ENCODE measurements at regions not wholly inside any gene's neighbourhood (a gene's known extent, or its start where the extent isn't known, plus 50 kb on each side); places are given as distances from the start of the nearest gene placed in this dataset.
"Not testable (repeated sequence)": the region's sequence is repeated elsewhere in the genome, so short reads cannot be mapped to it uniquely, and the experiment has no call there.

DNA sequence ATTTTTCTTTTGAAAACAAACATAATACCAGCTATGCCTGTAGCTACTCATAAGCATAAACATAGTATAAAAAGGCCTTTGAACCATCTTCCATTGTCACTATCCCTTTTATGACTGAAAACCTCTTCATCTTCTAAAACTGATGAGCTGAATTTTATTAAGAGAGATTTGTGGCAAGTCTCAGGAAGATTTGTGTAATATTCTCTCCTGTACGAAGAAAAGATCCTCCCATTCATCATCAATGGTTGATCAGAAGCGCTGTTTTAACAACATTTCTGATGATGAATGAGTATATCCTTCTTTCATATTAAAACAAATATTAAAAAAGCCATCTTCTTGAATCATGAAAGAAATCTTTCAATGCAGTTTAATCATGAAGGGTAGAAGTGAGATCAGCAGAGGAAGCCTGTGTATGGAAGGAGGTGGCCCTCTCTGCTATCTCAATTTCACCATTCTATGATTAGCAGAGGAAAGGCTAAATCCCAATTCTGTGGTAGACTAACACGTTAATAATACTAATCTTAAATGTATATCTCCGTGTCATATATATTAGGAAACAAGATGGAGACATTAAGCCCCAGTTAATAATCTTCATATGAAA is 430.2 kb downstream of the FRK start:
- no peak for DNase-seq (ENCODE audit: low spot score)

DNA sequence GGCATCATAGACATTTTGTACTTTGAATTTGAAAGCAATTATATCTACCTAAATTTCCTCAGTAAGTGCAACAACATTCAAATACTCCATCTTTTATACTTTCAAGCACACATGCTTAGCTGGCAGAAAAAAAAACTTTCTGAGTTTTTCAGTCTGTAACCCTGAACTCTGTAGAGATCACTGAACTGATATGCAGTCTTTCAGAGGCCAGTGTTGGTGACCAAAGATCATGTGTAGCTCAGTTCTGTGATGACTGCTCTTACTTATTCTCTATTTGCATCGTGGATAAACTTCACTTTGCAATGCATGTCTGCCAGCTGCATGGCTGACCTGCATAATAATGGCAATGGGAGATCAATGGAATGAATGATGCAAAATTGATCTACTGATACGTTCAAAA is 431.3 kb downstream of the FRK start:
- DNase-seq (ENCODE audit: low spot score): no peak

DNA sequence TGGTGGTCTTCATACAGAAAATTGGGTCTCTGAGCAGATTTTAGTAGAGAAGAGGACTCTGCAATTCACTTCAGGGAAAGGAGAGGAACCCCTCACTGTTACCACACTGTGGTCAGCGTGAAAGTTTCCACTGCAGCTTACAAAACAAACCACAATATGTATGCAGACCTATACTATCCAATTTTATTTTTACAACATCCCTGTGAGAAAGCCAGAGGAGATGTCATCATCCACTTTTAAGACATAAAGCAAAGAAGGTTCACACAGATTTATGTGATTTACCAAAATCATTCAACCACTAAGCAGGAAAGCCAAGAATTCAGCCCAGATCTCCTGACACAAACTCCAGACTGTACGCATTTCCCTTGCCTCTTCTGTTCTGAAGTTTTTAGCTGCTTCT is 442.4 kb downstream of the FRK start:
- DNase-seq (ENCODE audit: low spot score): no peak

DNA sequence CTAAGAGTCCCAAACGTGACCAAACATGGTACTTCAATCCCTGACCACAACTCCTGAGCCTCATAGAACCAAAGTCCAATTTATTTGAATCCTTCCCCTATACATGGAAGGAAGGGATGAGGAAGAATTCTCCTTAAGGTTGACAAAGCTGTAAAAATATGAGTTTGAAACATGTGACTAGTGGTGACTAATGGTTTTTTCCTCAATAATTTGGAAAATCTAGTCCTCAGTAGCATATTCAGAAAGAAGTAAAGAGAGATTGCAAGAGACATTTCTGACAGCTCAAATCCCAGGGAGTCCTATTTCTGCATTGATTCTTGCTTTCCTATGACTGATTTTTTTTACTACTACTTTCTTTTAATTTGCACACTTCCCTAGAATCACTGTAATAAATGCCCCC is 443.7 kb downstream of the FRK start:
- DNase-seq (ENCODE audit: low spot score): no peak

DNA sequence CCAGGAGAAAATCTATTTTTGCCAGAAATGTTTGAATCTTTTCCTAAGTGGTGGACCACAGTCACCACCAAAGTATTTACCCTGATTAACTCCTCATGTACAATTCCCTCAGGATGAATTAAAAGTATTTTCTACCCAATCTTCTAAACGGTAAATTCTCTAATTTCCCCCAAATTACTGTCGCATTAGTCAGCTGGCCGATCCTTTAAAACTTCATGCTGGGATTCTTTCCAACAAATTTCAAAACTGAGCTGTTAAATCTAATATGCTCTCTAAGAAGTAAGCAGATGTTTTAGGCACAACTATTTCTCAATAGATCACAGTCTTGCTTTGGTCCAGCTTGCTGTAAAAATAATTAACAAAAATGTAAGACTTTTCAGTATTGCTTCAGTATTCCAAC is 447.2 kb downstream of the FRK start:
- DNase-seq (ENCODE audit: low spot score): no peak

DNA sequence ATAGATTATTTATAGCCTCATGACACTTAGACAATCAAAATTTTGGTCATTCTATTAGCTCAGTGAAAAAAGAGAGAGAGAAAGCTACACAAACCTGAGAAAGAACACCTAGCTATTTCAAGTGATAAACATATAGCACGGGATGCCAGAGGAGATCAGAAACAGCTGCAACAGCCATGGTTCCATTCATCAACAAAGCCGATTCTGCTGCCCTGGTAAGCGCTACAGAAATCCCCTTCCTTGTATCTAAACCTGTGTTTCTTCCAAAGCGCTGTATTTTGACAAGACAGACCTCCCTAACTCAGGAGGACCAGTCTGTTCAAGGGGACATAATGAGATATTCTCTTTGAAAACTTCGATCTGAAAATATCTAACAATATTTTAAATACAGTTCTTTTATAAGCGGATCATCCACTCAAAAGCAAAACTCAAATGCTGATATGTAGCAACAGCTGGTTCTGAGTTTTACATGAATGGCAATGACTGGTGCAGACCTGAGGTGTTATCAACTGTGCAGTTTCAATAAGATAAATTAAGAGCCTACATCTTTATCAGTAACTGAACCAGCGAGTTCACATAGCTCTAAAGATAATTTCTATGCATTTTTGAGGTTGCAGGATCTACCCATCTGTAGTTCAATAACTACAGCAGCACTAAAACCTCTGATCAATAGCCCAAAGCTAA is 447.8 kb downstream of the FRK start:
- no peak for DNase-seq (ENCODE audit: low spot score)

DNA sequence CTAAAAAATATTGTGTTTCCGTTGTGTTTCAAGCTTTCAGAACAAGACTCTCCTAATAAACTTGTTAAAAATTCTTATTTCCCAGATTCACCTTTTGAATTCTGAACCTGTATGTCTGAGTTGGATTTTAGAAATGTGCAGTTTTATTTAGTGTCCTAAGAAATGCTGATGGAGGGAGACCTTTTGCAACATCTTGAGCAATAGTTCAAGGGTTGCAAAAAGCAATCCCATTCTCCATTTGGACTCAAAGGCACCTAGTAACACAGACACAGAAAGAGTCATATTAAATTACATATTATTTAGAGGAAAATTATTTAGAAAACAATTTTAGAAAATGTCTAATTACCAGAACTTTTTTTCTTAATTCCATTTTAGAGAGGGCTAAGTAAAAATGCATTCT is 448.5 kb downstream of the FRK start:
- DNase-seq (ENCODE audit: low spot score): no peak

DNA sequence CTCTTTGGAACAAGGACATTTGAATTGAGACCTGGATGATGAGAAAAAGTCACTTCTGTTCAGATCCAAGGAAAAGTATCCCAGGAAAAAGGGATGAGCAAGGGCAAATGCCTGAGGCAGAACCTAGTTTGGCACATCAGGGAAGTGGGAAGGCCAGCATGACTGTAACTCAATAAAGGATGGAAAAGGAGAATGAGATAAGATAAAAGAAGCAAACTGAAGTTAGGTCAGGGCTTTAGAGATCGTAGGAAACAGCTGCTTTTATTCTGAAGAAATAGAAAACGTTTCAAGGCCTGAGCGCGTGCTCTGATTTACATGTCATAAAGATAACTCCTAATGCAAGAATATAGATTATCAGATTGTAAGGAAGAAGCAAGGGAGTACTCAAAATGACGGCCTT is 450.0 kb downstream of the FRK start:
- DNase-seq (ENCODE audit: low spot score): no peak

DNA sequence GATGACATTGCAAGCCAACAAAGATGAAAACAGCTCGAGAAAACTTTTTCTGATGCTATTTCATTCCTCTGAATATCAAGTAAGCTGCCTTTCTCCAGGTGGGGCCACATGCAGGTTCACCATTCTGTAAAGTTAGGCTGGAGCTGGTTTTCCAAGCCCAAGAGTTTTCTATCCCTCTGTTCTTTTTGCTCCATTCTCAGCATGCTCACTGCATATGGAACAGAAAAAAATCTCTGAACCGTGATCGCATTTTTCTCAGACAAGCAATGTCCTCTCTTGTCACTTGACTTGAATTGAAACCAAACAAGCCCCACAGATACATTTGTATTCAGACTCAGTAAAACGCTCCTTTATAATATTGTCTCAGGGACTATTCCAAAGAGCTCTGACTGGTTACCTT is 451.6 kb downstream of the FRK start:
- DNase-seq (ENCODE audit: low spot score): no peak

DNA sequence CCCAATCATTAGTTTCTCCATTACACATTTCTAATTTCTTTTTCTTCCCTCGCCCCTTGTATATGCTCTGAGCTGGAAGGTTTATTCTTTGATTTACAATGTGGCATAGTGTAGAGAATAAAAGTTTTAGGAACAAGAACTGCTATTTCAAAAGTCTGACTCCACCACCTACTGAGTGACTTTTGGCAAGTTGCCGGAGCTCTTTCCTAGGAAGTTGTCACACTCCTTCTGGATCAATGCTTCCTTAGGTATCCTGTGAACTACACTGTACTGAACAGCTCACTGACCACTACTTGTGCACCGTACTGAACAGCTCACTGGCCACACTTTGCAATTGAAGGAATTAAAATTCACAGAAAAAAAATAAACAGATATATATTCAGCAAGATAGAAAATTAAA is 458.2 kb downstream of the FRK start:
- DNase-seq (ENCODE audit: low spot score): no peak

DNA sequence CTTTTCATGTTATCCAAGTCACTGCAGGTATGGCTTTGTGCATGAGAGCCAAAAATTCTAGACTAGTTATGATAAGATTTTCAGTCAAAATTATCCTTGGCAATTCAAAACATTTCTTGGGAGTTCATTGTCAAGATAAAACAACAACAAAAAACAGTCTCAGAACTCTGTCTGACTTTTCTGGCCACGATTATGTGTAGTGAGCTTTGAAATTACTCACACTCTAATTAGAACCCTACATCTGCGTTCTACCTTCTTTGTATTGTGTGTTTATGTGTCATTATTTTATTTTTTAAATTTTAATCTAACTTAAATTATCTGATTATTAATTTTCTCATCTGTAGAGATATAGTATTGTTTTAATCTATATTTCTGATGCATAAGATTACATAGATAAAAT is 459.2 kb downstream of the FRK start:
- DNase-seq (ENCODE audit: low spot score): no peak

DNA sequence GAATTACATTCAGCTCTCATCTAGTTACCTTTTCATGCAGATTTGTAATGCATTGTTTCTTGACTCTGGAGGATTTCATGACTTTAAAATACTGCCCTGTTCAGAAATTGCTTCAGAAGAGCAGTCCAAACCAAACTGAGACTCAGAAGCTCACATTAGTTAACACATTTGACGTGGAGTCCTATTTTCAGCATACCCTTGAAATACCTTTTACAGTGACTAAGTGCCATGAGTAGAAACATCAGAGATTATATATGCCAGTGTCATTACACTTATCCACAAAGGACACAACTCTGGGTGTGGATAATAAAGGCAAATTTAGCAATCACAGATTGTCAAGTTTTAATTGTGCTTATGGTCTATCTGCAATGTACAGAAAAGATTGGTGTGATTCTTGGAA is 459.6 kb downstream of the FRK start:
- DNase-seq (ENCODE audit: low spot score): no peak

DNA sequence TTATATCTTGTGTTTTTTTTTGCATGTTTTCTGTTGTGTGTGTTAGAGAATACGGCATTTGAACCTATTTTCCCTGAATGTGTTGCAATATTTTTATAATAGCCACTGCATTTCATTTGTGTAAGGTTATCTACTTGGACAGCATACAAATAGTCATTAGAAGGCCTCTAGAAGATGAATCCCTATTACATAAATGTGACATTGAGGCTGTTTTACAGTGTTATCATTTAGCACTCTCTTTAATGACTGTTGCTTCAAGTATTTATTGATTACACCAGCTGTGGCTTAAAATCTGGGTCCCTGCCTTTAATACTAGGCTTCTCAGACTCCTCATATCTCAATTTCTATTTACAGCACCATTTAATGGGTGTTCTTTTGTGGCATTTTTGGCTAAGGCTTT is 465.8 kb downstream of the FRK start:
- DNase-seq (ENCODE audit: low spot score): no peak

DNA sequence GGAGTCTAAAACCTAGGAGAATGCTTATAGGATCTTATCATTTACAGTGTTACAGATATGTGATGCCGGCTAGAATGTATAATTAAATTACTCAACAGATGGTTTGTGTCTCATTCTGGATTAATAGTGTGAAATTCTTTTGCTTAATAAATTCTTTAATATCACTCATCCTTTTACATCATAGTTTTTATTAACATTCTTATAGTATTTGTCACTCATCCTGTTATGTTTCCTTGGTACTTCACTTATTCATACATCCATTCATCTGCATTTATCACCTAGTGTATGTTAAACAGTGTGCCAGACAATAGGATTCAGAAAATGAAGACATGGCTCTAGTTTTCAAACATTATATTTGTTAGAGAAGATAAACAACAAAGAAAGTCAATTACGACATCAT is 468.7 kb downstream of the FRK start:
- no peak for DNase-seq (ENCODE audit: low spot score)

DNA sequence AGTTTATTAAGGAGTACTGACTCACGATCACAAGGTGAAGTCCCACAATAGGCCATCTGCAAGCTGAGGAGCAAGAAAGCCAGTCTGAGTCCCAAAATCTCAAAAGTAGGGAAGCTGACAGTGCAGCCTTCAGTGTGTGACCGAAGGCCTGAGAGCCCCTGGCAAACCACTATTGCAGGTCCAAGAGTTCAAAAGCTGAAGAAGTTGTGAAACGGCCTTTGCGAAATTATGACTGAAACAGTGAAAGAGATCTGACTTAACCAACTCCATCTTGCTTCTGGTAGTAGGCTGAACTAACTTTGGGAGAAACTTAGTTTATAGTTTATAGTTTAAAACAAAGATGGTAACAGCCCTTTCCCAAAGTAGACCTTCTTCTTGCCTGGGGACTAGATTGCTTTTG is 471.6 kb downstream of the FRK start:
- not testable (repeated sequence) for DNase-seq (ENCODE audit: low spot score)

DNA sequence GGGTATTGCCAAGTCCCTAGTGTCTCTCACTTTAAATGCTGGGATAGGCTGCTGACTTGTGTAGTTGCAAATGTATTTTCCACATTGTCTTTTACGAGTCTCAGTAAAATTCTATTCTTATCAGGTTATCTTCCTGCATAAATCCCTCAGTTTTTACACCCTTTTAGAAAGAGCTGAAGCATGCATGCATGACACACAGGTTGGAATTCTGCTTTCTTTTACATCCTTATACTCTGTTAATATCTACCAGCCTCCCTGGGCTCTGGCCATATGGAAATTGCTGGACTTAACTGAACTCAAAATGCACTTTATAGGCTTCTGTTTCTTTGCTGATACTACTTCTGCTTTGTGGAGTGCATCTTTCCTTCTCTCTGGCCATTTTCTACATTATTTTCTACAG is 477.4 kb downstream of the FRK start:
- DNase-seq (ENCODE audit: low spot score): no peak

DNA sequence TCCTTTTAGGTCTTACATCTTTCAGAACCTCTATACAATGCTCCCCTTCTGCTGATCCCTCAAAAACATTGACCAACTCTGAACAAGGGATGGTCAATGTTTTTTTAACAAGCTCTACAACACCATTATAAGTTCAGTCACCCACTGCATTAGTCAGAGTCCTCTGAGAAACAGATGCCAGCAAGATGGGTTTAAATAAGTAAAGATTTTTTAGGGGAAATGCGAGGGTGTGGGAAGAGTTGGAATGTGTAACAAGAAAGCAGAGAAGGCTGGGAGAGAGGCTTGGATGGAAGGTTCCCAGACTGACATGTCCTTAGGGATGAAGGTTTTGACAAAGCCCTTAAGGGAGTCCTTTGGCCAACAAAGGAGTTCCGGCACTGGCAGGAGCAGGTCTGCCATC is 478.3 kb downstream of the FRK start:
- DNase-seq (ENCODE audit: low spot score): no peak

DNA sequence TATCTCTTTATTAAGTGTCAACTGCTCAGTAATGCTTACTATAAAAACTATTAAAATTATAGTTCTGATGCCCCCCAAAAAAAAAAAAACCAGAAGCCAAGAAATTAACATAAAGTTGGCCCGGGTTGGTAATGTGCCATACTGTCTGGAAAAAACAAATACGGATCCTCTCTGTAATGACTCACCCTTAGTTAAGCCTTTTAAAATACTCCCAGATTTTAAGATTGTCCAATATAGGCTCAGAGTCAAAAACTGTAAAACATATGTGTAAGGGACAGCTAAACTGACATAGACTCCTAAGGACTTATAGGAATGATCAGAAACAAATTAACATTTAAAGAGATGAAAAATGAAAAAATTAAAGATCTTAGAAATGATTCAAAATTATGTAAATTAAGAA is 481.1 kb downstream of the FRK start:
- DNase-seq (ENCODE audit: low spot score): not testable (repeated sequence)

DNA sequence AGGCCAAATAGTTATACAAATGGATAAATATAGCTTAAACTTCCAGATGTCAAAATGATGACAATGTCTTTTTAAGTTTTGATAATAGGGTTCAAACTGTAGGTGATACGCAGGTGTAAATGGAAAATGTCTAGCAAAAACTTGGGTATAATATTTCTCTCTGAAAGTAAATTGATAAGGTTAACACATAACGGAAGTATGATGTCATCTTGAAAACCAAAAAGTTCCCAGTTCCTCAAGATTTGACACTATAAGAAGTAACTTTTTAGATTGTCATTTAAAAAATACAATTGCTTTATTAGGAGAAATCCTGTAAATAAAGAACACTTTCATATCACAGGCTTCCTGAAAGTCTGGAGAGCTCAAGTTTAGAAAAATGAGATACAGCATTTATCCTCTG is 483.4 kb downstream of the FRK start:
- DNase-seq (ENCODE audit: low spot score): no peak

DNA sequence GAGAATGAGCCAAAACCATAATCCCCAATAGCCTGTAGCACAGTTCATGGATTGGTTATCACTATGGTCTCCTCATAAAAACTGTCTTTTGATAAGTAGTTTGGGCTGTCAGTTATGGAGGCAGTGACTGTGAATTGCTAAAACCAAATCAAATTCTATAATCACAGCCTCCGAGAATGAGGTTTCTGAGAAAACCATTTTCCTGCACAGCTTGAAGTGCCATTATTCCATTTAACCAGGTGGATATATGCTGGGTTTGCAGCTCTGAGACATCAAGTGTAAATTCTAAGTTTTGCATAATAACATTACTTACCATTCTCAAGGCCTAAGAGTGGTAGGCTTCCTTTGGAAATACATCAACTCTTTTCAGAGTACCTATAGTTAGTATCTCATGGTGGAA is 485.4 kb downstream of the FRK start:
- no peak for DNase-seq (ENCODE audit: low spot score)

DNA sequence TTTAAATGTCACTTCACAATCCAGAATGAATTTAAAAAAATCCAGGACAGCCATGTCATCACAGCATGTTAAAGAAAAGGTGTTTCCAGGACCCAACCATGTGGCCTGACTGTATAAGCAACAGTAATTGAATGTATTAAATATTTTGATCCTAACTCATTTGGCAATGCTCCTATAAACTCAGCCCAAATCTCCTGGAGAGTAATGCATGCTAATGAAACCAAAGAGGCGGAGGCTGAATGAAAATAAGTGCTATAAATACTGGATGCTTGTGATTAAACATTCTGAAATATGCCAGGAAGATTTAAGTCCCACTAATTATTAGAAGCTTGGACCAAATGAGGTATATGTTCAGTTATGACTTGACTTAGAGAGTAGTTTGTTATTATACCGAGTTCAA is 486.8 kb downstream of the FRK start:
- DNase-seq (ENCODE audit: low spot score): no peak

DNA sequence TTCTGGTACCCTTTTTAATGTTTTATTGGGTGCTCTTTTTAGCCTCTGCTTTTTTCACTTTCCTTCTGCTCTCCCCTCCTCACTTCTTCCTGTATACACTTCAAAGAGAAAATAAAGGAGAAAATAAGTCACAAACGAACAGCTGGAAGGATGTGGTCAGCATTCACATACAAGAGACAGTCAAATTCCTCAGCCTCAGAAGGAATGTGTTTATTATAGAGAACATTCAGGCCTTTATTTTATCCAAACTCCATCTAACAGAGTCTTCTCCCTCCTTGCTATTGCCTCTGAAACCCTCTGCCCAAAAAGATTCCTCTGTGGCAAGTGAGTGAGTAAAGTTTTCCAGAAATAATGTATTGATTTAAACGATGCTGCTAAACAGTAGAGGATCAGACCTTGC is 490.4 kb downstream of the FRK start:
- DNase-seq (ENCODE audit: low spot score): no peak

DNA sequence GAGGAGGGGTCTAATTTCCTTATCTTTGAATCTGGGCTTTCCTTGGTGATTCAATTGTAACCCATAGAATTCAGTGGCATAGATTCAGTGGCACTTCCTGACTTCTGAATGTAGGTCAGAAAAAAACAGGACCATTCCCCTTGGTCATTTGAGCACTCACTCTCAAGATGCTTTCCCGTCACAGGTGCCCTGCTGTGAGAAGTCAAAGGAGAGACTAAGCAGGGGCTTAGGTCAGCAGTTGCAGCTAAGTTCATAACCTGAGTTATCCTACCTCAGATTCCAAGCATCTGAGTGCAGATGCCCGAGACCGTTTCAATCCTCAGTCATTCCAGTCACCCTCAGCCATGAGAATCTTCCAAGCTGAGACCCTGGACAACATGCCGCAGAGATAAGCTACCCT is 506.6 kb downstream of the FRK start:
- no peak for DNase-seq (ENCODE audit: low spot score)

DNA sequence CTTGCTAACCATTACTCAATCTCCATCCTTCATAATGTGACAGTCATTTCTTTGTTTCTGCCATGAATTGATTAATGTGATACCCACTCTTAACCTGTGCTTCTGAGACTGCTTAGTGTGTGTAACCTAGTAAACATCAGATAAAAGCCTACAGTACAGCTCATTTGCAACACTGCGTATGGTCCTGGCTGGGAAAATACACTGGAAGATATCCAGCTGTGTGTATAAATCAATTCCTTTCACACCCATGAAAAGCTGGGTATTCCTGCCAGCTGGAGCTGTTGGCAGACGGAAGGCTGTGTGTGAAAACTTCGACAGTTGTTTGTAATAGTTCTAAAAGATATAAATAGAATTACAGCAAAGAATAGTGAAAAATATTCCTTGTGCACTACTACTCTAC is 509.2 kb downstream of the FRK start:
- DNase-seq (ENCODE audit: low spot score): peak; percentile 60

DNA sequence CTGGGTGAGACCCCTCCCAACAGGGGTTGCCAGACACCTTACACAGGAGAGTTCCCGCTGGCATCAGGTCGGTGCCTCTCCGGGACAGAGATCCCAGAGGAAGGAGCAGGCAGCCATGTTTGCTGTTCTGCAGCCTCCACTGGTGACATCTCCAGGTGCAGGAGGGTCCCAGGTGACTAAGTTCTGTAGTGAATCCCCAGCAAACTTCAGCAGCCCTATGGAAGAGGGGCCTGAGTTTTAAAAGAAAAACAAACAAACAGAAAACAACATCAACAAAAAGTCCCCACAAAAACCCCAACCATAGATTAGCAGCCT is 515.1 kb downstream of the FRK start:
- no peak for DNase-seq (ENCODE audit: low spot score)

Measured in putamen (tissue), 1 donor.